Peyer's patch (tissue), 4 donors: ENCODE measurements at regions not wholly inside any gene's neighbourhood (a gene's known extent, or its start where the extent isn't known, plus 50 kb on each side); places are given as distances from the start of the nearest gene placed in this dataset.

Experiments used
- DNase-seq, 3 donors: peaks; one replicate each; pipeline ENCODE4 v3.0.0-alpha.2; 2017 to 2019
- H3K27ac ChIP-seq, 4 donors: fragments of 200-600 bp; sonication (generic); one replicate each; pipeline ENCODE4 v1.5.1; 2016 to 2019
- H3K27me3 ChIP-seq, 2 donors: fragments of 200-600 bp; sonication (generic); one replicate each; pipeline ENCODE4 v1.5.1; 2019
- H3K36me3 ChIP-seq, 3 donors: fragments of 200-600 bp; sonication (generic); one replicate each; pipeline ENCODE4 v1.5.1; 2016 to 2019
- H3K4me1 ChIP-seq, 4 donors: fragments of 200-600 bp; sonication (generic); one replicate each; pipeline ENCODE4 v1.5.1; 2016 to 2019
- H3K4me3 ChIP-seq, 4 donors: fragments of 200-600 bp; sonication (generic); 1 replicate in 3 of 4; 2 replicates in 1 of 4; pipeline ENCODE4 v1.5.1; 2016 to 2019; ENCODE audit warnings: mild to moderate bottlenecking in 1 of 4
- H3K9me3 ChIP-seq, 4 donors: fragments of 200-600 bp; sonication (generic); one replicate each; pipeline ENCODE4 v1.5.1; 2016 to 2019; ENCODE audit warnings: mild to moderate bottlenecking in 1 of 4
- POLR2A ChIP-seq, 2 donors: fragments of 450-650 bp; IDR thresholded peaks; one replicate each; pipeline ENCODE4 v1.5.1; 2017; ENCODE audit warnings: antibody characterized with exemption in 2 of 2, mild to moderate bottlenecking in 2 of 2, moderate library complexity in 2 of 2
- TF ChIP-seq, protein P1 (sequence below), 6 experiments: fragments of 450-650 bp in 4 of 6; fragments of 200-600 bp in 2 of 6; sonication (generic) in 1 of 6; IDR thresholded peaks; one replicate each; pipeline ENCODE4 v1.5.1; 2017 to 2019; ENCODE audit warnings: antibody characterized with exemption in 6 of 6, mild to moderate bottlenecking in 3 of 6, moderate library complexity in 1 of 6

DNA sequence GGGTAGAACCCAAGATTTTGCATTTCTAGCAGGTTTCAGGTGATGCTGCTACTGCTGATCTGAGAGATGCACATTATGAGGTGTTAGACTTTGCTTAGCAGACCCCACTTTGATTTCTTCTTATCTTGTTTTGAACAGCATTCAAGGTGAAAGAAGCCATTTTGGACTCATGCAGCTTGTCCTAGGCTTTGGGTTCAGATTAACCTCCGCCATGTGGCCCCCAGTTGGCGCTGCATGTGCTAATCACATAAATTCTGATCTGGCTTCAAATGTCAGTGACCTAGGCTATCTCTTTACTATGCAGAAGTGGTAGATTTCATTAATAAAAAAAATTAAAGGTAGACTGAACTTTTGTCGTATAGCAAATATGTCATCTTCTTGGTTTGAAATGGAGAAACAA is 89.8 kb upstream of the DYRK2 start:
- H3K36me3 ChIP-seq = no peaks in the 10 kb centered on the region
- H3K4me1 ChIP-seq = peaks cover 0 to 16% (median 4%) of the 10 kb centered on the region in 4 donors
- no peak overlapping the region for H3K27ac ChIP-seq
- TF ChIP-seq, protein P1, sequence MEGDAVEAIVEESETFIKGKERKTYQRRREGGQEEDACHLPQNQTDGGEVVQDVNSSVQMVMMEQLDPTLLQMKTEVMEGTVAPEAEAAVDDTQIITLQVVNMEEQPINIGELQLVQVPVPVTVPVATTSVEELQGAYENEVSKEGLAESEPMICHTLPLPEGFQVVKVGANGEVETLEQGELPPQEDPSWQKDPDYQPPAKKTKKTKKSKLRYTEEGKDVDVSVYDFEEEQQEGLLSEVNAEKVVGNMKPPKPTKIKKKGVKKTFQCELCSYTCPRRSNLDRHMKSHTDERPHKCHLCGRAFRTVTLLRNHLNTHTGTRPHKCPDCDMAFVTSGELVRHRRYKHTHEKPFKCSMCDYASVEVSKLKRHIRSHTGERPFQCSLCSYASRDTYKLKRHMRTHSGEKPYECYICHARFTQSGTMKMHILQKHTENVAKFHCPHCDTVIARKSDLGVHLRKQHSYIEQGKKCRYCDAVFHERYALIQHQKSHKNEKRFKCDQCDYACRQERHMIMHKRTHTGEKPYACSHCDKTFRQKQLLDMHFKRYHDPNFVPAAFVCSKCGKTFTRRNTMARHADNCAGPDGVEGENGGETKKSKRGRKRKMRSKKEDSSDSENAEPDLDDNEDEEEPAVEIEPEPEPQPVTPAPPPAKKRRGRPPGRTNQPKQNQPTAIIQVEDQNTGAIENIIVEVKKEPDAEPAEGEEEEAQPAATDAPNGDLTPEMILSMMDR (IDR thresholded peaks at IDR 0.05) = no peak
- TF ChIP-seq POLR2A (IDR thresholded peaks at IDR 0.05) = no peak
- no peak for DNase-seq
- H3K4me3 ChIP-seq = no peak overlapping the region
- H3K27me3 ChIP-seq = no peaks in the 10 kb centered on the region
- H3K9me3 ChIP-seq = no peaks in the 10 kb centered on the region

DNA sequence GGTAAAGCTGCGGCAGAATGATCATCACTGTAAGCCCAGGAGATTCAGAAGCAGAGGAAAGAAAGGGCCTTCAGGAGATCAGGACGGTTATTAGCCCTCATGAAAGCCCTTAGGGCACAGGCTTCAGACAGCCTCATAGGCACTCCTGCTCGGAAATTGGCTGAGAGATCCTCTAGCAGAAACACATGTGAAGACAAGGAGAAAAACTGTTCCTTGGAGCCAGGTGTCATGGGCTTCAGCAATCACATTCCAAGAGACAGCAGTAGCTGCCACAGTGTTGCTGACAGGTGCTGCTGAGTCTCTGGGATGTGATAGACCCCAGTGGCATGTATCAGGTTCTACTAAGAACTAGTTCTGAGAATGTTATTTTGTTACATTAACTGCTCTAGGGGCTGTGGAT is 88.8 kb upstream of the DYRK2 start:
- H3K9me3 ChIP-seq = no peaks in the 10 kb centered on the region
- no peak overlapping the region for H3K27ac ChIP-seq
- TF ChIP-seq, protein P1 (IDR thresholded peaks at IDR 0.05) = no peak
- no peak for TF ChIP-seq POLR2A (IDR thresholded peaks at IDR 0.05)
- no peaks in the 10 kb centered on the region for H3K36me3 ChIP-seq
- no peak for DNase-seq
- no peak overlapping the region for H3K4me3 ChIP-seq
- no peaks in the 10 kb centered on the region for H3K27me3 ChIP-seq
- peaks cover 0 to 13% (median 4%) of the 10 kb centered on the region in 4 donors for H3K4me1 ChIP-seq

DNA sequence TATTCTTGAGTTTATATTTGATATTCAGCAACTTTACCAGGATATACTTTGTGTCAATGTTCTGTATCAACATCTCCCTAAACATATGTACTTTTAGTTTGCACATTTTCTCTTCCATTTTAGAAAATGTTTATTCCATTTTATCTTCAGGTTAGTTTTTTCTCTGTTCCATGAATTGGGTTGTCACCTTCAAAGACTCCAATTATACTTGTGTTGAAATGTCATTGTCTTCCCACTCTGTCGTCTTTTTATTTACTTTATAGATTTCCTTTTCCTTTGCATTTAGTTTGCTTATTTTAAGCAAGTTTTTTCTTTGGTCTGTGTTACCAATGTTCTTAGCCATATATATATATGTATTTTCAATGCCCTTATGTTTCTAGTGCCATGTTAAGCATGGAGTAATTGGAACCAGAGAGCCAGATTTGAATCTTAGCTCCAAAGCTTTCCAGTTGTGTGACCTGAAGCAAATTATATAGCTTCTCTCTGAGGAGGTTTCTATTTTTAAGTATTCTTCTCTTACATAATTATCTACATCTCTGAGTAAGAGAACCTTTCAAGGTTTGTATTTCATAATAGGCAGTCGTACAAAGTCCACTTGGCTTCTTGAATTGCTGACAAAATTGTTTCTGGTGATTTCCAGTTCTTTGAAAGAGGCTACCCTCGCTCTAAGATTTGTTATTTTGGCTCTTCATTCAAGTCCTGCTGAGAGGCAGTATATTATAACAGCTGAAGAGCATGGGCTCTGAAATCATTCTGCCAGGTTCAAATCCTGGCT is 85.8 kb upstream of the DYRK2 start:
- H3K4me3 ChIP-seq = no peak overlapping the region
- peaks cover 0 to 4% (median 0%) of the 10 kb centered on the region in 4 donors for H3K9me3 ChIP-seq
- no peak overlapping the region for H3K27ac ChIP-seq
- no peak for TF ChIP-seq POLR2A (IDR thresholded peaks at IDR 0.05)
- TF ChIP-seq, protein P1 (IDR thresholded peaks at IDR 0.05) = no peak
- no peaks in the 10 kb centered on the region for H3K36me3 ChIP-seq
- no peaks in the 10 kb centered on the region for H3K27me3 ChIP-seq
- H3K4me1 ChIP-seq = no peaks in the 10 kb centered on the region
- no peak for DNase-seq

DNA sequence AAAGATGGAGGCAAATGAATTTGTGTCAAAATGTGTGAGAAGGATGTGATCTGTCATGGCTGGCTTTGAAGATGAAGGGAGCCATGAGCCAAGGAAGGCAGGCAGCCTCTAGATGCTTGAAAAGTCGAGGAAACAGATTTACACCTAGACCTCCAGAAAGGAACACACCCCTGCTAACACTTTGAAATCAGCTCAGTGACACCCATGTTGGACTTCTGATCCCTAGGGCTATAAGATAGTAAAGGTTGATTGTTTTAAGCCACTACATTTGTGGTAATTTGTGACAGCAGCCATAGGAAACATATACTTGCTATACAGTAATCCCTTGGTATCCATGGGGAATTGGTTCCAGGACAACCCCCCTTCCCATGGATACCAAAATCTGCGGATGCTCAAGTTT is 80.5 kb upstream of the DYRK2 start:
- TF ChIP-seq POLR2A (IDR thresholded peaks at IDR 0.05) = no peak
- TF ChIP-seq, protein P1 (IDR thresholded peaks at IDR 0.05) = no peak
- no peak overlapping the region for H3K27ac ChIP-seq
- no peaks in the 10 kb centered on the region for H3K36me3 ChIP-seq
- no peak overlapping the region for H3K4me3 ChIP-seq
- H3K9me3 ChIP-seq = peaks cover 0 to 4% (median 0%) of the 10 kb centered on the region in 4 donors
- no peaks in the 10 kb centered on the region for H3K4me1 ChIP-seq
- DNase-seq = no peak
- no peaks in the 10 kb centered on the region for H3K27me3 ChIP-seq

DNA sequence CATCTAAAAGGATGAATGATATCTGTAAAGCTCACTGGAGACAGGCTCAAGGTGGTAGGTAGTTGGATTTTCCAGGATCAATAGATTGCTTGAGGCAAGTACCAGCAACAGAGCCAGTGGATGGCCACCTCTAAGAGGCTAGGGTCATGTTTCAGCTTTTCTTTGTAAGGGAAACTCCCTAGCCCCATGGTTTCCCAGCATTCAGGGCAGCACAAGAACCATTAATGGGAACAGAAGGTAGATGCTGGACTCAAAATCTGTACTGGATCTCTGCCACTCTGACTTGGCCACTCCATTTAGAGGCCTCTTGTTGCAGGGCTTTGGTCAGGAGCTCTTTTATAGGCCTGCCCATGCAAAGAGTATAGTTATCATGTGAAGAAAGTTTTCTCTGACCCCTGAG is 76.1 kb upstream of the DYRK2 start:
- Histone ChIP-seq H3K4me3 (no peak overlapping the region), H3K36me3 (no peaks in the 10 kb centered on the region), H3K27me3 (no peaks in the 10 kb centered on the region), H3K27ac (no peak overlapping the region), H3K9me3 (no peaks in the 10 kb centered on the region), H3K4me1 (no peaks in the 10 kb centered on the region)
- TF ChIP-seq, protein P1 (IDR thresholded peaks at IDR 0.05) = no peak
- no peak for TF ChIP-seq POLR2A (IDR thresholded peaks at IDR 0.05)
- no peak for DNase-seq
